DND-41 (cell line): ENCODE measurements at regions not wholly inside any gene's neighbourhood (a gene's known extent, or its start where the extent isn't known, plus 50 kb on each side); places are given as distances from the start of the nearest gene placed in this dataset.

Source experiments
- CTCF ChIP-seq: IDR thresholded peaks from 2 replicates; pipeline ENCODE4 v1.5.1; 2012; ENCODE audit warnings: borderline replicate concordance, low read length, moderate library complexity, mild to moderate bottlenecking; ENCODE audit not compliant: poor library complexity, severe bottlenecking; ENCODE audit errors: extremely low read depth
- EZH2 ChIP-seq: IDR thresholded peaks from 3 replicates; pipeline ENCODE4 v1.6.1; 2012; ENCODE audit warnings: borderline replicate concordance, low read depth, mild to moderate bottlenecking, moderate library complexity, low read length, inconsistent platforms; ENCODE audit not compliant: severe bottlenecking

DNA sequence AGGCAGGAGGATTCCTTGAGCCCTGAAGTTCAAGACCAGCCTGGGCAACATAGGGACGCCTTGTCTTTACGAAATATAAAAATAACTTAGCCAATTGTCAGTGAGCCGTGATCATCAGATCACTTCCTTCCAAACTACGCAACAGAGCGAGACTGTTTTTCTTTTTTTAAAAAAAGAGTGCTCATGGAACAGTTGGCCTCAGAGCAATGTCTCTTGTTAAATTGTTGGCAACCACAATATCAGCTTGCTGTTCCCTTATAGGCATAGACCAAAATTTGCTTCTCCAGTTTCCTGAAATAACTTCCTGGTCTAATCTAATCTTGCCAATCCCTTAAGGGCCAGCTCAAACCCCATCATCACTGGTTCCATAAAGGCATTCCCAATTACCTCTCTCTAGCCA lies 93.3 kb upstream of the SLC4A7 start:
- TF ChIP-seq CTCF (no peak), EZH2 (no peak)
